ENCODE measurements at regions not wholly inside any gene's neighbourhood (a gene's known extent, or its start where the extent isn't known, plus 50 kb on each side); places are given as distances from the start of the nearest gene placed in this dataset.

DNA sequence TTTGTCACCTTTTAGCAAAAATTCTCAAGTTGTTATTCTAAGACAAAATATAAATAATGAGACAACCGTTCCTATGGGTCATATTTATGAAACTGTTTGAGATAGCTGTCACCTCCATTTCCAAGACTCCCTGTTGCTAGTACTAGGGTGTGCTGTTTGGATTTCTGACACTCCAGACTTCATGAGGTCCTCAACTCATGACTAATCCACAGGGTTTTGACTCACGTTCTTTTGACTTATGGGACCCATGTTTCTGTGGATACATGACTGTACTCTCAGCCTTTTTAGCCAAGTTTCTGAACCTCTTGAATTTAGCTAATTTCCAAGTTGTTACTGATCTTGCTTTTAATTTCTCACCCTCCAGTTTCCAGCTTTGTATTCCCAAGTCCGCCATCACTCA is 178.7 kb upstream of the FAM98A start:
- no peak overlapping the region for H3K9ac ChIP-seq (ENCODE audit: insufficient read depth in 1 of 2, low read length in 2 of 2)
- DNase-seq (no peak), ATAC-seq (ENCODE audit: insufficient read depth, low FRiP score) (no peak)
- 85 to 91% methylated on average over 3 of the region's 3 CpGs for WGBS, 2 donors
- TF ChIP-seq, protein P1, sequence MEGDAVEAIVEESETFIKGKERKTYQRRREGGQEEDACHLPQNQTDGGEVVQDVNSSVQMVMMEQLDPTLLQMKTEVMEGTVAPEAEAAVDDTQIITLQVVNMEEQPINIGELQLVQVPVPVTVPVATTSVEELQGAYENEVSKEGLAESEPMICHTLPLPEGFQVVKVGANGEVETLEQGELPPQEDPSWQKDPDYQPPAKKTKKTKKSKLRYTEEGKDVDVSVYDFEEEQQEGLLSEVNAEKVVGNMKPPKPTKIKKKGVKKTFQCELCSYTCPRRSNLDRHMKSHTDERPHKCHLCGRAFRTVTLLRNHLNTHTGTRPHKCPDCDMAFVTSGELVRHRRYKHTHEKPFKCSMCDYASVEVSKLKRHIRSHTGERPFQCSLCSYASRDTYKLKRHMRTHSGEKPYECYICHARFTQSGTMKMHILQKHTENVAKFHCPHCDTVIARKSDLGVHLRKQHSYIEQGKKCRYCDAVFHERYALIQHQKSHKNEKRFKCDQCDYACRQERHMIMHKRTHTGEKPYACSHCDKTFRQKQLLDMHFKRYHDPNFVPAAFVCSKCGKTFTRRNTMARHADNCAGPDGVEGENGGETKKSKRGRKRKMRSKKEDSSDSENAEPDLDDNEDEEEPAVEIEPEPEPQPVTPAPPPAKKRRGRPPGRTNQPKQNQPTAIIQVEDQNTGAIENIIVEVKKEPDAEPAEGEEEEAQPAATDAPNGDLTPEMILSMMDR (IDR thresholded peaks at IDR 0.05; ENCODE audit: control extremely low read depth, extremely low read depth) = no peak
- no peak overlapping the region for H3K4me3 ChIP-seq
- no peaks in the 10 kb centered on the region for H3K9me3 ChIP-seq (ENCODE audit: control insufficient read depth in 4 of 4, insufficient read depth in 3 of 4, low read length in 3 of 4)
- no peaks in the 10 kb centered on the region for H3K27me3 ChIP-seq (ENCODE audit: control insufficient read depth in 3 of 3, insufficient read depth in 3 of 3, low read length in 2 of 3)
- H3K4me1 ChIP-seq (ENCODE audit: control insufficient read depth in 5 of 5, insufficient read depth in 5 of 5, low read length in 5 of 5) = no peaks in the 10 kb centered on the region
- no peak overlapping the region for H3K27ac ChIP-seq (ENCODE audit: low read depth in 1 of 2, low read length in 1 of 2)
- no peaks in the 10 kb centered on the region for H3K36me3 ChIP-seq (ENCODE audit: control insufficient read depth in 4 of 4, insufficient read depth in 4 of 4, low read length in 4 of 4)

DNA sequence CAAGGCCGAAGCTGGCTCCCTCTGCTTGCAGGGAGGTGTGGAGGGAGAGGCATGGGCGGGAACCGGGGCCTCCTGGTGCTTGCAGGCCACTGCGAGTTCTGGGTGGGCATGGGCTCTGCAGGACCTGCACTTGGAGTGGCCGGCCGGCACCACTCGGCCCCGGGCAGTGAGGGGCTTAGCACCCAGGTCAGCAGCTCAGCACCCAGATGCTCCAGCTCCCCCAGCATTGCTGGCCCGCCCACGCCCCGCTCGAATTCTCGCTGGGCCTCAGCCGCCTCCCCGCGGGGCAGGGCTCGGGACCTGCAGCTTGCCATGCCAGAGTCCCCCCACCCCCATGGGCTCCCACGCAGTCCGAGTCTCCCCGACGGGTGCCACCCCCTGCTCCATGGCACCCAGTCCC is 176.2 kb upstream of the FAM98A start:
- no peak for DNase-seq
- 97% methylated on average over 18 to 21 of the region's 21 CpGs for WGBS, 2 donors
- Histone ChIP-seq H3K36me3 (ENCODE audit: control insufficient read depth in 4 of 4, insufficient read depth in 4 of 4, low read length in 4 of 4) (no peaks in the 10 kb centered on the region), H3K27ac (ENCODE audit: low read depth in 1 of 2, low read length in 1 of 2) (no peak overlapping the region), H3K9ac (ENCODE audit: insufficient read depth in 1 of 2, low read length in 2 of 2) (no peak overlapping the region), H3K4me3 (no peak overlapping the region), H3K27me3 (ENCODE audit: control insufficient read depth in 3 of 3, insufficient read depth in 3 of 3, low read length in 2 of 3) (no peaks in the 10 kb centered on the region), H3K4me1 (ENCODE audit: control insufficient read depth in 5 of 5, insufficient read depth in 5 of 5, low read length in 5 of 5) (no peaks in the 10 kb centered on the region), H3K9me3 (ENCODE audit: control insufficient read depth in 4 of 4, insufficient read depth in 3 of 4, low read length in 3 of 4) (no peaks in the 10 kb centered on the region)
- ATAC-seq (ENCODE audit: insufficient read depth, low FRiP score) = no peak
- TF ChIP-seq, protein P1 (IDR thresholded peaks at IDR 0.05; ENCODE audit: control extremely low read depth, extremely low read depth) = no peak

DNA sequence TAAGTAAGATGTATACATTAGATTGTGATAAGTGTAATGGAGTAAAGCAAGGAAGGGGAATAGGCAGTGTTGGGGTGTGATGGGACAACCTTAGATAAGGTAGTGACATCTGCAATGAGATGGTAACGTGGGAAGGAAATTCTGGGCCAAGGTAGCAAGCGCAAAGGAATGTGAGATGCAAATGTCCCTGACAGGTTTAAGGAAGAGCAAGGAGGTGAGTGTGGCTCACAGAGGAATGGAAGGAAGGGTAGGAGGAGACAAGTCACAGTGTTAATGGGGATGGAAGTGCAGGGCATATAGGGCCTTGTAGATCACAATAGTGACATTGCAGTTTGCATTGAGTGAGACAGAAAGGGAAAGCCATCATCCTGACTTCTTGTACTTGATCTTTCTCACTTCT is 170.9 kb upstream of the FAM98A start:
- Histone ChIP-seq H3K27ac (ENCODE audit: low read depth in 1 of 2, low read length in 1 of 2) (no peak overlapping the region), H3K4me3 (no peak overlapping the region), H3K27me3 (ENCODE audit: control insufficient read depth in 3 of 3, insufficient read depth in 3 of 3, low read length in 2 of 3) (no peaks in the 10 kb centered on the region), H3K9ac (ENCODE audit: insufficient read depth in 1 of 2, low read length in 2 of 2) (no peak overlapping the region), H3K9me3 (ENCODE audit: control insufficient read depth in 4 of 4, insufficient read depth in 3 of 4, low read length in 3 of 4) (no peaks in the 10 kb centered on the region), H3K36me3 (ENCODE audit: control insufficient read depth in 4 of 4, insufficient read depth in 4 of 4, low read length in 4 of 4) (no peaks in the 10 kb centered on the region), H3K4me1 (ENCODE audit: control insufficient read depth in 5 of 5, insufficient read depth in 5 of 5, low read length in 5 of 5) (no peaks in the 10 kb centered on the region)
- no peak for DNase-seq
- TF ChIP-seq, protein P1 (IDR thresholded peaks at IDR 0.05; ENCODE audit: control extremely low read depth, extremely low read depth) = no peak
- 76 to 89% methylated on average over 2 of the region's 2 CpGs for WGBS, 2 donors
- ATAC-seq (ENCODE audit: insufficient read depth, low FRiP score) = no peak

DNA sequence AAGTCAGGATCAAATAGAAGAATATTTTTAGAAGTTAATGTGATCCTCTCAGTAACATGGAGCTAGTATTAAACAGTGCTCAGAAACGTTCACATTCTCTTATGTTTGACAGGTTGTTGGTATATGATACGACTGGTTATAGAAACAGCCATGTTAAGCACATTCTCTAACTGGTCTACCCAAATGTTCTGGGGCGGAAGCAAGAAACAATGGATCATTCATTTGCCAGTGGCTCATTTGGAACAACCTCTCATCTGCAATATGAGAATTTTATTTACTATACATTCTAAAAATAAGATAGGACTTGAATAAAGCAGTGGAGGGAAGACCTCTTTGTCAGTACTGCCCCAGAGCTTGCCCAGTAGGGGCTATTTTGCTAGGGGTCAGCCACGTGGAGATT is 167.1 kb upstream of the FAM98A start:
- 63 to 67% methylated on average over 4 of the region's 4 CpGs for WGBS, 2 donors
- no peaks in the 10 kb centered on the region for H3K27me3 ChIP-seq (ENCODE audit: control insufficient read depth in 3 of 3, insufficient read depth in 3 of 3, low read length in 2 of 3)
- H3K4me3 ChIP-seq = no peak overlapping the region
- H3K9ac ChIP-seq (ENCODE audit: insufficient read depth in 1 of 2, low read length in 2 of 2) = no peak overlapping the region
- H3K9me3 ChIP-seq (ENCODE audit: control insufficient read depth in 4 of 4, insufficient read depth in 3 of 4, low read length in 3 of 4) = peaks cover 0 to 5% (median 0%) of the 10 kb centered on the region in 4 donors
- DNase-seq (peak in 1 of 3 donors; percentile 13), ATAC-seq (ENCODE audit: insufficient read depth, low FRiP score) (no peak)
- peaks cover 0 to 2% (median 0%) of the 10 kb centered on the region in 5 donors for H3K4me1 ChIP-seq (ENCODE audit: control insufficient read depth in 5 of 5, insufficient read depth in 5 of 5, low read length in 5 of 5)
- H3K36me3 ChIP-seq (ENCODE audit: control insufficient read depth in 4 of 4, insufficient read depth in 4 of 4, low read length in 4 of 4) = no peaks in the 10 kb centered on the region
- TF ChIP-seq, protein P1 (IDR thresholded peaks at IDR 0.05; ENCODE audit: control extremely low read depth, extremely low read depth) = no peak
- H3K27ac ChIP-seq (ENCODE audit: low read depth in 1 of 2, low read length in 1 of 2) = no peak overlapping the region

Data from lung (tissue), 11 donors.